Lower lobe of right lung (tissue), 2 donors: ENCODE measurements at regions not wholly inside any gene's neighbourhood (a gene's known extent, or its start where the extent isn't known, plus 50 kb on each side); places are given as distances from the start of the nearest gene placed in this dataset.

Experiments
- ATAC-seq, 2 donors: fragments of 200-7000 bp; cut with Tn5 transposase; one replicate each; pipeline ENCODE4 v1.9.1; 2020 to 2022; ENCODE audit warnings: mild to moderate bottlenecking in 2 of 2, moderate library complexity in 2 of 2
- DNase-seq: peaks from one replicate; pipeline ENCODE4 v3.0.0-alpha.2; 2020
- H3K27ac ChIP-seq: fragments of 200-600 bp; one replicate; pipeline ENCODE4 v1.8.0; 2022
- H3K27me3 ChIP-seq: fragments of 200-600 bp; one replicate; pipeline ENCODE4 v1.8.0; 2022; ENCODE audit warnings: low read depth
- H3K36me3 ChIP-seq: fragments of 200-600 bp; one replicate; pipeline ENCODE4 v1.8.0; 2022; ENCODE audit warnings: mild to moderate bottlenecking
- H3K4me1 ChIP-seq: fragments of 200-600 bp; one replicate; pipeline ENCODE4 v1.8.0; 2022
- H3K4me3 ChIP-seq: fragments of 200-600 bp; one replicate; pipeline ENCODE4 v1.8.0; 2022; ENCODE audit warnings: mild to moderate bottlenecking
- H3K9me3 ChIP-seq: fragments of 200-600 bp; one replicate; pipeline ENCODE4 v1.8.0; 2022
- intact Hi-C: fragments of 100-400 bp; cut with DNase I; formaldehyde crosslinking; loops from one replicate; pipeline ENCODE4 v1.11.0; 2022
- TF ChIP-seq, protein P1 (sequence below): fragments of 200-600 bp; IDR thresholded peaks from one replicate; pipeline ENCODE4 v1.8.0; 2022; ENCODE audit warnings: antibody characterized with exemption, mild to moderate bottlenecking
- donor health status: DM: no; HTN: yes; CAD: no; lungs with severe emphysema.

DNA sequence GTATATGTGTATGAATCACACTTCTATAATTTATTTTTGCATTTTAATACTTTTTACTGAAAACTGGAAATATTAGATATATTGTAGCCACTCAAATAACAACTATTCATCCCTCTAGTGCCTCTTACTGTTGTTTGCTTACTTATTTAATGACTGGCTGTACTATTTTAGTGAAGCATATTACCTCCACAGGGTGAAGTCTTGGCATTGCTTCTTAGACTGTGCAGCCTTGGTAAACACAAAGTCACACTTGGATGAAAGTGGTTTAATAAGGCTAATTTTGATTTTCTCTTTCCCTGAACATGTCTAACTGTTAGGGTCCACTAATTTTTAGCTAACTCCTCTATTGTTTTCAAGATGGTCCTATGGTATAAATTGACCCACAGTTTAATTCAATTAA is 1043.2 kb upstream of the ADGRB3 start:
- TF ChIP-seq, protein P1, sequence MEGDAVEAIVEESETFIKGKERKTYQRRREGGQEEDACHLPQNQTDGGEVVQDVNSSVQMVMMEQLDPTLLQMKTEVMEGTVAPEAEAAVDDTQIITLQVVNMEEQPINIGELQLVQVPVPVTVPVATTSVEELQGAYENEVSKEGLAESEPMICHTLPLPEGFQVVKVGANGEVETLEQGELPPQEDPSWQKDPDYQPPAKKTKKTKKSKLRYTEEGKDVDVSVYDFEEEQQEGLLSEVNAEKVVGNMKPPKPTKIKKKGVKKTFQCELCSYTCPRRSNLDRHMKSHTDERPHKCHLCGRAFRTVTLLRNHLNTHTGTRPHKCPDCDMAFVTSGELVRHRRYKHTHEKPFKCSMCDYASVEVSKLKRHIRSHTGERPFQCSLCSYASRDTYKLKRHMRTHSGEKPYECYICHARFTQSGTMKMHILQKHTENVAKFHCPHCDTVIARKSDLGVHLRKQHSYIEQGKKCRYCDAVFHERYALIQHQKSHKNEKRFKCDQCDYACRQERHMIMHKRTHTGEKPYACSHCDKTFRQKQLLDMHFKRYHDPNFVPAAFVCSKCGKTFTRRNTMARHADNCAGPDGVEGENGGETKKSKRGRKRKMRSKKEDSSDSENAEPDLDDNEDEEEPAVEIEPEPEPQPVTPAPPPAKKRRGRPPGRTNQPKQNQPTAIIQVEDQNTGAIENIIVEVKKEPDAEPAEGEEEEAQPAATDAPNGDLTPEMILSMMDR, result no peak
- DNase-seq (no peak), ATAC-seq (no peak)
- Histone ChIP-seq H3K27ac (no peak overlapping the region), H3K36me3 (no peaks in the 10 kb centered on the region), H3K4me3 (no peak overlapping the region), H3K27me3 (no peaks in the 10 kb centered on the region), H3K9me3 (no peaks in the 10 kb centered on the region), H3K4me1 (no peaks in the 10 kb centered on the region)
- intact Hi-C loops, result no loop called here

DNA sequence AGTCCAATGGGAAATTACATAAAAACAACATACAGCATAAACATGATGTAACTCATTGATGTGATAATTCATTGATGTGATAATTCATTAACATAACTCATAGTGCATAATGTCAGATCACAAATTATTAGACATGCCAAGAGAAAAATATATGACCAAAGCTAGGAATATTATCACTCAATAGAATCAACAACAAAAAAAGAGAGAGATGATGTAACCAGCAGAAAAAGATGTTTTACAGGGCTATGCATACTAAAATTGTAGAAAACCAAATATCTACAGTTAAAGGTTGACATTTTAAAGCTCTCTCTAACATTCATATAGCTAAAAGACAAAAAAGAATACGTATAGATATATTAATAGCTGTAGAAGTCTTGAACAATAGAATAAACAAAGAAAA is 1067.2 kb upstream of the ADGRB3 start:
- TF ChIP-seq, protein P1, result no peak
- Histone ChIP-seq H3K9me3 (no peaks in the 10 kb centered on the region), H3K4me1 (no peaks in the 10 kb centered on the region), H3K27me3 (no peaks in the 10 kb centered on the region), H3K36me3 (no peaks in the 10 kb centered on the region), H3K4me3 (no peak overlapping the region), H3K27ac (no peak overlapping the region)
- ATAC-seq (no peak), DNase-seq (no peak)
- intact Hi-C loops, result no loop called here

GRCh38 chr6:67563671-67564070 is 1071.4 kb upstream of the ADGRB3 start:
- DNase-seq, result no peak
- intact Hi-C loops, result no loop called here
- no peaks in the 10 kb centered on the region for H3K27me3 ChIP-seq
- no peak for ATAC-seq
- no peak overlapping the region for H3K4me3 ChIP-seq
- H3K4me1 ChIP-seq, result no peaks in the 10 kb centered on the region
- TF ChIP-seq, protein P1, result no peak
- H3K36me3 ChIP-seq, result no peaks in the 10 kb centered on the region
- no peak overlapping the region for H3K27ac ChIP-seq
- H3K9me3 ChIP-seq, result no peaks in the 10 kb centered on the region

- no peaks in the 10 kb centered on the region for H3K27me3 ChIP-seq
- no peak for ATAC-seq
- DNase-seq, result no peak
- H3K27ac ChIP-seq, result no peak overlapping the region
- intact Hi-C loops, result no loop called here
- H3K4me1 ChIP-seq, result no peaks in the 10 kb centered on the region
- no peak overlapping the region for H3K4me3 ChIP-seq
- no peaks in the 10 kb centered on the region for H3K9me3 ChIP-seq
- TF ChIP-seq, protein P1, result no peak
- no peaks in the 10 kb centered on the region for H3K36me3 ChIP-seq
Measured at GRCh38 chr6:67560068-67560467, 1075.0 kb upstream of the ADGRB3 start.

DNA sequence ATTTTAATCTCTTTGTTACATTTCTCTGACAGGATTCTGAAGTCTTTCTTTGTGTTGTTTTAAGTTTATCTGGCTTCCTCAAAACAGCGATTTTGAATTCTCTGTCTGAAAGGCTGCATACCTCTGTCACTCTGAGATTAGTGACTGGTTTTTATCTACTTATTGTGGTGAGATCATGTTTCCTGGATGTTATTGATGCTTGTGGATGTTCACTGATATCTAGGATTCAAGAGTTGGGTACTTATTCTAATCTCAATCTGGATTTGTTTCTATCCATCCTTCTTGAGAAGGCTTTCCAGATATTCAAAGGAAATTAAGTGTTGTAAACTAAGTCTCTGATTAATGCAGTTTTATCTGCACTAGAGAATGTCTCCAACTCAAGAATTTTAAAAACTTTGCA is 1076.1 kb upstream of the ADGRB3 start:
- Histone ChIP-seq H3K9me3 (no peaks in the 10 kb centered on the region), H3K27ac (no peak overlapping the region), H3K36me3 (no peaks in the 10 kb centered on the region), H3K27me3 (no peaks in the 10 kb centered on the region), H3K4me3 (no peak overlapping the region), H3K4me1 (no peaks in the 10 kb centered on the region)
- no peak for DNase-seq
- intact Hi-C loops, result no loop called here
- TF ChIP-seq, protein P1, result no peak
- ATAC-seq, result no peak
